ENCODE measurements at regions not wholly inside any gene's neighbourhood (a gene's known extent, or its start where the extent isn't known, plus 50 kb on each side); places are given as distances from the start of the nearest gene placed in this dataset.

DNA sequence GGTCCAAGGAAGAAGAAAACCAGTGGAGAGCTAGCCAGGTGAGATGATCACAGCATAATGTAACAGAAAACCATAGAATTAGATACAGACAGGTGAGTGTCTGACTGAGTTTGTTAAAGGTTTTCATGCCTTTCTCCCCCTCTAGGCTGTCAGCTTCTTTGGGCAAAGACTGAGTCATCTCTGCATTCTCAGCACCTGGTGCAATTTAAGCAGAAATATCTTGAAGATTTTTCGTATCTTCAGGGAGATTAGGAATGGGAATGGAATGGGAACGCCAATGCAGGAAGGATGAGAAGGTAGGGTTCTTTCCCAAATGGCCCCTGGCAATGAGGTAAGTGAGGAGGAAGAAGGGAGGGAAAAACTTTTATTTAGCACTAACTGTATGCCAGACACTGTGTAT lies 122.0 kb upstream of the SLC7A14 start (continued):
- TF ChIP-seq, protein P1, sequence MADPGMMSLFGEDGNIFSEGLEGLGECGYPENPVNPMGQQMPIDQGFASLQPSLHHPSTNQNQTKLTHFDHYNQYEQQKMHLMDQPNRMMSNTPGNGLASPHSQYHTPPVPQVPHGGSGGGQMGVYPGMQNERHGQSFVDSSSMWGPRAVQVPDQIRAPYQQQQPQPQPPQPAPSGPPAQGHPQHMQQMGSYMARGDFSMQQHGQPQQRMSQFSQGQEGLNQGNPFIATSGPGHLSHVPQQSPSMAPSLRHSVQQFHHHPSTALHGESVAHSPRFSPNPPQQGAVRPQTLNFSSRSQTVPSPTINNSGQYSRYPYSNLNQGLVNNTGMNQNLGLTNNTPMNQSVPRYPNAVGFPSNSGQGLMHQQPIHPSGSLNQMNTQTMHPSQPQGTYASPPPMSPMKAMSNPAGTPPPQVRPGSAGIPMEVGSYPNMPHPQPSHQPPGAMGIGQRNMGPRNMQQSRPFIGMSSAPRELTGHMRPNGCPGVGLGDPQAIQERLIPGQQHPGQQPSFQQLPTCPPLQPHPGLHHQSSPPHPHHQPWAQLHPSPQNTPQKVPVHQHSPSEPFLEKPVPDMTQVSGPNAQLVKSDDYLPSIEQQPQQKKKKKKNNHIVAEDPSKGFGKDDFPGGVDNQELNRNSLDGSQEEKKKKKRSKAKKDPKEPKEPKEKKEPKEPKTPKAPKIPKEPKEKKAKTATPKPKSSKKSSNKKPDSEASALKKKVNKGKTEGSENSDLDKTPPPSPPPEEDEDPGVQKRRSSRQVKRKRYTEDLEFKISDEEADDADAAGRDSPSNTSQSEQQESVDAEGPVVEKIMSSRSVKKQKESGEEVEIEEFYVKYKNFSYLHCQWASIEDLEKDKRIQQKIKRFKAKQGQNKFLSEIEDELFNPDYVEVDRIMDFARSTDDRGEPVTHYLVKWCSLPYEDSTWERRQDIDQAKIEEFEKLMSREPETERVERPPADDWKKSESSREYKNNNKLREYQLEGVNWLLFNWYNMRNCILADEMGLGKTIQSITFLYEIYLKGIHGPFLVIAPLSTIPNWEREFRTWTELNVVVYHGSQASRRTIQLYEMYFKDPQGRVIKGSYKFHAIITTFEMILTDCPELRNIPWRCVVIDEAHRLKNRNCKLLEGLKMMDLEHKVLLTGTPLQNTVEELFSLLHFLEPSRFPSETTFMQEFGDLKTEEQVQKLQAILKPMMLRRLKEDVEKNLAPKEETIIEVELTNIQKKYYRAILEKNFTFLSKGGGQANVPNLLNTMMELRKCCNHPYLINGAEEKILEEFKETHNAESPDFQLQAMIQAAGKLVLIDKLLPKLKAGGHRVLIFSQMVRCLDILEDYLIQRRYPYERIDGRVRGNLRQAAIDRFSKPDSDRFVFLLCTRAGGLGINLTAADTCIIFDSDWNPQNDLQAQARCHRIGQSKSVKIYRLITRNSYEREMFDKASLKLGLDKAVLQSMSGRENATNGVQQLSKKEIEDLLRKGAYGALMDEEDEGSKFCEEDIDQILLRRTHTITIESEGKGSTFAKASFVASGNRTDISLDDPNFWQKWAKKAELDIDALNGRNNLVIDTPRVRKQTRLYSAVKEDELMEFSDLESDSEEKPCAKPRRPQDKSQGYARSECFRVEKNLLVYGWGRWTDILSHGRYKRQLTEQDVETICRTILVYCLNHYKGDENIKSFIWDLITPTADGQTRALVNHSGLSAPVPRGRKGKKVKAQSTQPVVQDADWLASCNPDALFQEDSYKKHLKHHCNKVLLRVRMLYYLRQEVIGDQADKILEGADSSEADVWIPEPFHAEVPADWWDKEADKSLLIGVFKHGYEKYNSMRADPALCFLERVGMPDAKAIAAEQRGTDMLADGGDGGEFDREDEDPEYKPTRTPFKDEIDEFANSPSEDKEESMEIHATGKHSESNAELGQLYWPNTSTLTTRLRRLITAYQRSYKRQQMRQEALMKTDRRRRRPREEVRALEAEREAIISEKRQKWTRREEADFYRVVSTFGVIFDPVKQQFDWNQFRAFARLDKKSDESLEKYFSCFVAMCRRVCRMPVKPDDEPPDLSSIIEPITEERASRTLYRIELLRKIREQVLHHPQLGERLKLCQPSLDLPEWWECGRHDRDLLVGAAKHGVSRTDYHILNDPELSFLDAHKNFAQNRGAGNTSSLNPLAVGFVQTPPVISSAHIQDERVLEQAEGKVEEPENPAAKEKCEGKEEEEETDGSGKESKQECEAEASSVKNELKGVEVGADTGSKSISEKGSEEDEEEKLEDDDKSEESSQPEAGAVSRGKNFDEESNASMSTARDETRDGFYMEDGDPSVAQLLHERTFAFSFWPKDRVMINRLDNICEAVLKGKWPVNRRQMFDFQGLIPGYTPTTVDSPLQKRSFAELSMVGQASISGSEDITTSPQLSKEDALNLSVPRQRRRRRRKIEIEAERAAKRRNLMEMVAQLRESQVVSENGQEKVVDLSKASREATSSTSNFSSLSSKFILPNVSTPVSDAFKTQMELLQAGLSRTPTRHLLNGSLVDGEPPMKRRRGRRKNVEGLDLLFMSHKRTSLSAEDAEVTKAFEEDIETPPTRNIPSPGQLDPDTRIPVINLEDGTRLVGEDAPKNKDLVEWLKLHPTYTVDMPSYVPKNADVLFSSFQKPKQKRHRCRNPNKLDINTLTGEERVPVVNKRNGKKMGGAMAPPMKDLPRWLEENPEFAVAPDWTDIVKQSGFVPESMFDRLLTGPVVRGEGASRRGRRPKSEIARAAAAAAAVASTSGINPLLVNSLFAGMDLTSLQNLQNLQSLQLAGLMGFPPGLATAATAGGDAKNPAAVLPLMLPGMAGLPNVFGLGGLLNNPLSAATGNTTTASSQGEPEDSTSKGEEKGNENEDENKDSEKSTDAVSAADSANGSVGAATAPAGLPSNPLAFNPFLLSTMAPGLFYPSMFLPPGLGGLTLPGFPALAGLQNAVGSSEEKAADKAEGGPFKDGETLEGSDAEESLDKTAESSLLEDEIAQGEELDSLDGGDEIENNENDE (IDR thresholded peaks at IDR 0.05; ENCODE audit: insufficient replicate concordance, low read length) = no peak
- TF ChIP-seq EP300 (IDR thresholded peaks at IDR 0.05; ENCODE audit: borderline replicate concordance in 1 of 2, low read depth in 2 of 2, low read length in 2 of 2) (no peak), SRF (IDR thresholded peaks at IDR 0.05; ENCODE audit: low read depth, low read length) (no peak), EGR1 (IDR thresholded peaks at IDR 0.05; ENCODE audit: borderline replicate concordance, low read depth, low read length) (no peak)
